Erythroblast (primary cell): ENCODE measurements at regions not wholly inside any gene's neighbourhood (a gene's known extent, or its start where the extent isn't known, plus 50 kb on each side); places are given as distances from the start of the nearest gene placed in this dataset.
"Not testable (repeated sequence)": the region's sequence is repeated elsewhere in the genome, so short reads cannot be mapped to it uniquely, and the experiment has no call there.

ENCODE experiments used
- GATA1 ChIP-seq: IDR thresholded peaks from 2 replicates; pipeline ENCODE4 v1.6.1; 2011; ENCODE audit warnings: low read depth, mild to moderate bottlenecking, control low read depth, low read length, moderate library complexity
- POLR2A ChIP-seq: IDR thresholded peaks from 2 replicates; pipeline ENCODE4 v1.6.1; 2011; ENCODE audit warnings: mild to moderate bottlenecking, low read length

DNA sequence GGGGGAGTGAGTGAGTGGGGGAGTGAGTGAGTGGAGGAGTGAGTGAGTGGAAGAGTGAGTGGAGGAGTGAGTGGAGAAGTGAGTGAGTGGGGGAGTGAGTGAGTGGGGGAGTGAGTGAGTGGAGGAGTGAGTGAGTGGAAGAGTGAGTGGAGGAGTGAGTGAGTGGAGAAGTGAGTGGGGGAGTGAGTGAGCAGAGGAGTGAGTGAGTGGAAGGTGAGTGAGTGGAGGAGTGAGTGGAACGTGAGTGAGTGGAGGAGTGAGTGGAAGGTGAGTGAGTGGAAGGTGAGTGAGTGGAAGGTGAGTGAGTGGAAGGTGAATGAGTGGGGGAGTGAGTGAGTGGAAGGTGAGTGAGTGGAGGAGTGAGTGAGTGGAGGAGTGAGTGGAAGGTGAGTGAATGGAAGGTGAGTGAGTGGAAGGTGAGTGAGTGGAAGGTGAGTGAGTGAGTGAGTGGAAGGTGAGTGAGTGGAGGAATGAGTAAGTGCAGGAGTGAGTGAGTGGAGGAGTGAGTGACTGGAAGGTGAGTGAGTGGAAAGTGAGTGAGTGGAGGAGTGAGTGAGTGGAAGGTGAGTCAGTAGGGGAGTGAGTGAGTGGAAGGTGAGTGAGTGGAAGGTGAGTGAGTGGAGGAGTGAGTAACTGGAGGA is 62.4 kb upstream of the GZMB start:
- not testable (repeated sequence) for TF ChIP-seq POLR2A, GATA1
